GM21576 (cell line): ENCODE measurements at regions not wholly inside any gene's neighbourhood (a gene's known extent, or its start where the extent isn't known, plus 50 kb on each side); places are given as distances from the start of the nearest gene placed in this dataset.
"Not testable (repeated sequence)": the region's sequence is repeated elsewhere in the genome, so short reads cannot be mapped to it uniquely, and the experiment has no call there.

Experiments used
- ATAC-seq: cut with Tn5 transposase; IDR thresholded peaks from one replicate; pipeline ENCODE4 v1.9.1; 2021; ENCODE audit warnings: mild to moderate bottlenecking, moderate library complexity; ENCODE audit not compliant: unreplicated experiment

DNA sequence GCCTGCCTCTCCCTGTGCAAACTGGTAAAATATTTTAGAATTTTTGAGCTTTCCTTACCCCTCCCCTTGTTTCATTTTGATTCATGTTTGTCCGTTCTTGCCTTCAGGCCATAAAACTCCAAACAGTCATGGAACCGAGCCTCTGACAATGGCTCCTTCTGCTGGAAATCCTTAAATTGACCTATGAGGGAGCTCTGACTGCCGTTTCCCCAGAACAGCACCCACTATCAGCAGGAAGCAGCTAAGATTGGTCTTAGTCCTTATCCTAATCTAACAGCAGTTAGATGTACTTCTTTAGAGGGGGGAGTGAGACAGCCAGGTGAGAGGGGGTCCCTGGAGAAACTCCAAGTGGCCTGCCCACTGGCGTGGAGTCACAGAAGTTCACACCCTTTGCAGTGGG lies 106.7 kb downstream of the FAM174A start:
- no peak for ATAC-seq

GRCh38 chr5:100643473-100643872 lies 108.3 kb downstream of the FAM174A start:
- ATAC-seq = no peak

GRCh38 chr5:100644185-100644584 lies 109.0 kb downstream of the FAM174A start:
- no peak for ATAC-seq

DNA sequence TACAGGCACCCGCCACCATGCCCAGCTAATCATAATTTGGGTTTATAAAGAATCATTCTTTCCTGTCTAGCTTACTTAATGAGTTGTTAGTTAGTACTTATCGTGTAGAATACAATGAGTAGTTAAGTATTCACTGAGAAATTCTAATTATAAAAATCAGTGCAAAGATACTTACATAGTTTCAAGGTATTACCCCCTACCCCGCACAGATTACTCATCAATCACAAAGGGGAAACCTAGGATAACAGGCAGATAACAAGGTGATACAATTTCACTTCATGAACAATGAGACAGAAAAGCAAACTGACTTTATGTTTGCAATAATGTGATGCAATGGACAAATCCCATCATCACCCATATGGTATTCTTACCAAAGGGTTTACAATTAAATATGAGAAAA lies 109.6 kb downstream of the FAM174A start:
- no peak for ATAC-seq

DNA sequence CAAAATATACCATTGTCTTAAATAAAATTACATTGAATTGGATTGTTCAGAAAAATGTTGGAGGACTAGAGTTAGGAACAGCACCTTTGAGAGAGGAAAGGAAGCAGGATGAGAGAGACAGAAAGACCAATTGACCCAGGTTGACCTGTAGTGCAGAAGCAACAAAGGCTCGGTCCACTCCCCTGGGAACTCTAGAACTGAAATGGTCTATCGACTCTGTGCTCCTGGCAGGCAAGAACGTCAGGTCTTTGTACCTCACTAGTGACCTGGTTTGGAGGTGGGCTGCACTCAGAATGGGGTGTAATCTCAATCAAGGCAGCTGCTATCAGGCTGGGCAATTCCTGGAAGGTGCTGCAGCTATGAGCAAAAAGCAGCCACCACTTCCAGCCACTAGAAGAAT lies 110.8 kb downstream of the FAM174A start:
- ATAC-seq = no peak

- ATAC-seq = no peak
Measured at GRCh38 chr5:100646691-100647090, 111.5 kb downstream of the FAM174A start.

DNA sequence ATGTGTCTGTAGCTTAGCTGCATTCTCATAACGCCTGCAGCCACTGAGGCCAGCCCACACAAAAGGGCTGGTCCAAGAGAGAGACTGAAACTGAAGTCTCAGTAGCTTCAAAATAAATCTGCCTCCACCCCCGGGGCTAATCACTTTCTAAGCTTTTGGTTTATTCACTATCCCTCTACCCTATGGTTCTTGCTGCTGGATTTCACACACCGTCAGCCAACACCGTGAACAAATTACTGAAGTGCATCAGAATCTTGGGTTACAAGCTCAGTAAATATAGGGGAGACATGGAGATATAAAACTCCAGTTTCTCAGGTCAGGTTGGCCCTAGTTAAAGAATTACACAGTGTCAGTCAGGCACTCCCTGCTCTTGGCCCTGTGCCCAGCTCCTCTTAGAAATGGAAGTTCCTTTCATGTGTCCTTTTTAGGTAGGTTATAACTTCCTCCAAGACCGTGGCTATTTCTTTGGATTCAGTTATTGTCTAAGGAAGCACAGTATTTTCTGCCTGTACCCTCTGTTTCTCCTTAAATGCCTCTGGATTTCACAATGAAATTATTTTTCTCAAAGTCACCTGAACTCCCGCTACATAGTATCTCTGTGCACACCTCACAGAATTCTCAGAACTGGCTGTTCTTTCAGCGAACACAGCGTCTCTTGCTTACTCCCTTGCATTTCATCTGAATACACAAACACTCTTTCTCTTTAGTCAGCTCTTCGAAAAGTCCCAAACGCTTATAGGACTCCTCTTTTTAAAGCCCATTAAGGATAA lies 112.5 kb downstream of the FAM174A start:
- no peak for ATAC-seq

DNA sequence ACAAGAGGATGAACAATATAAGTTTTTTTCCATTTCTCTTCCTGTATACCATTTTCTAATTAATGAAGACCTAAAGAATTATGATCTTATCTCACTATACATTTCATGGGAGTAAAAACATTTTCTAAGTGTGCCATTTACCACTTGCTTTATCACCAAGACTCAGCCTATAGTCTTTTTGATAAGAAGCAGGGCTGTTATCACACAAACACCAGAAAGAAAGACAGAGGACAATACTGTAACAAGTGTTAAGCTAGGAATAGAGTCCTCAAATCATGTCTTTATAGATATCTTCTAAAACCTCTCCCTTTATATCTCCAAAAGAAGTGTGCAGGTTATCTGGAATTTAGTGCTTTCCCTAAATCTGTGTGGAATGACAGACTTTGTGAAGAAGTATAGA lies 119.7 kb downstream of the FAM174A start:
- no peak for ATAC-seq

DNA sequence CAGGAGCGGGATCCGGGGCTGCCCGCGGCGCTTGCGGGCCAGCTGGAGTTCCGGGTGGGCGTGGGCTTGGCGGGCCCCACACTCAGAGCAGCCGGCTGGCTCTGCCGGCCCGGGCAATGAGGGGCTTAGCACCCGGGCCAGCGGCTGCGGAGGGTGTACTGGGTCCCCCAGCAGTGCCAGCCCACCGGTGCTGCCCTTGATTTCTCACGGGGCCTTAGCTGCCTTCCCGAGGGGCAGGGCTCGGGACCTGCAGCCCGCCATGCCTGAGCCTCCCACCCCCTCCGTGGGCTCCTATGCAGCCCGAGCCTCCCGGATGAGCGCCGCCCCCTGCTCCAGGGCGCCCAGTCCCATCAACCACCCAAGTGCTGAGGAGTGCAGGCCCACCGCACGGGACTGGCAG lies 121.6 kb downstream of the FAM174A start:
- ATAC-seq = not testable (repeated sequence)

GRCh38 chr5:100659080-100659795 lies 124.1 kb downstream of the FAM174A start:
- no peak for ATAC-seq

- ATAC-seq = no peak
Measured at GRCh38 chr5:100664140-100664539, 129.0 kb downstream of the FAM174A start.

- no peak for ATAC-seq
Measured at GRCh38 chr5:100667161-100667630, 132.0 kb downstream of the FAM174A start.

- no peak for ATAC-seq
Measured at GRCh38 chr5:100668511-100668910, 133.3 kb downstream of the FAM174A start.

DNA sequence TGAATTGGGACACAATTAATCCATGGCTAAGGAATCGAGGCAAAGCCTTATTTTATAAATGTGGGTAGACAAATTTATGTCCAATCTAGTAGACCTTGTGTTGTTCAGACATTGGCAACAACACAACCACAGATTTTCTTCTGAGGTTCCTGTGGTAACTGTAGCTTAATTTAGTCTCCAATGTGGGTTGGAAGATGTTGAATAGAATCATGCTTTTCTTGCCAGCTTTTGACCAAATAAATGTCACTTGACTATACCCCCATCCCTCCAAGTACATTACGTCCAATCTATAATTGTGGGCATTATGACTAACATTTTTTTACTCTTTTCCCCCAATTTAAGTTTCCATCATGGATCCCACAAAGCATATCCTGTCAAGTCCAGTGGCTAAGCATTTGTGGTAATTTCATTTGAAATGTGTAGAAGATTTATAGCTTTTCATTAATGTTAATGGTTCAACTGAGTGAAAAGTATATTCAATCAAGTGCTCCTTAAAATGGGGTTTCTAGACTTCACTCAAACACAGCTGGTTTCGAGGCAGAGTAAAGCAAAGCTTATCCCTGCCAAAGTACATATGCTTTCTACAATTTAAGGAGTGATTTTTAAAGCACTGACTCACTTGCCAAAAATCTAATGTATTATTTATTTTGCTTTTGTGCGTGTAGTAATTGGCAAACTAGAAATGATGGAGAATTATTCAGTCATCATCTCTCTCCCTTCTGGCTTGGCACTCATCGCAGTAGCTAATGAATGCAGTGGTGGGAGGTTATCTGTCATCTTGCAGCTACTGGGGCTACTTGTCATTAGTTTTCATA lies 141.8 kb downstream of the FAM174A start:
- ATAC-seq = no peak

GRCh38 chr5:100682625-100683024 lies 147.5 kb downstream of the FAM174A start:
- ATAC-seq = no peak

- ATAC-seq = no peak
Measured at GRCh38 chr5:100683881-100684280, 148.7 kb downstream of the FAM174A start.

GRCh38 chr5:100685122-100685521 lies 149.9 kb downstream of the FAM174A start:
- ATAC-seq = not testable (repeated sequence)

DNA sequence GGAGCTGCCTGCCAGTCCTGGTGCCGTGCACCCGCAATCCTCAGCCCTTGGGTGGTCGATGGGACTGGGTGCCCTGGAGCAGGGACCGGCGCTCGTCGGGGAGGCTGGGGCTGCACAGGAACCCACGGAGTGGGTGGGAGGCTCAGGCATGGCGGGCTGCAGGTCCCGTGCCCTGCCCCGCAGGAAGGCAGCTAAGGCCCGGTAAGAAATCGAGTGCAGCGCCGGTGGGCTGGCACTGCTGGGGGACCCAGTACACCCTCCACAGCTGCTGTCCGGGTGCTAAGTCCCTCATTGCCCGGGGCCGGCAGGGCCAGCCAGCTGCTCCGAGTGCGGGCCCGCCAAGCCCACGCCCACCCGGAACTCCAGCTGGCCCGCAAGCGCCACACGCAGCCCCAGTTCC lies 153.7 kb downstream of the FAM174A start:
- ATAC-seq = not testable (repeated sequence)

DNA sequence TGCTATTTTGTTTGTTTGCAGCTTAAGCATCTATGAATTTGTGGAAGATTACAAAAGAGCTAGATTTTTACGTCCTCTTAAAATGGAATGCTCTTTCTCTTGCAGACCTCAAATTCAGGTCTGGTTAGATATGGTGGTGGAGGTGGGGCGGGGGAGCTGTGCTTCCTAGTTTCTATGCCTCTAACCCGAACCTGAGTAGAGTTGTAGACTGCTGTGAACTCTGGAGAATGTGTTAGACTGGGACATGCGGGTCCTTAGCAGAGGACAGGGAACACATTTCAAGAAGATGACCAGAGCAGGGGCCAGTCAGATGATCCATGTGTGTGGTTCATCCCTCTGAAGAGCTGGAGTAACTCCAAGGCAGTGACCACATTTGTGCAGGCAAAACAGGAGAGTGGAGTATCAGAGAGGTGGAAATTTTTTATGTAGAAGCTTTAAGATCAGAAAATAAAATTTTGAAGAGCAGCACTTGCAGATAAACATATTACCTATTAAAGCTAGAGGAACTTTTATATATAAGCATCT lies 154.9 kb downstream of the FAM174A start:
- no peak for ATAC-seq

DNA sequence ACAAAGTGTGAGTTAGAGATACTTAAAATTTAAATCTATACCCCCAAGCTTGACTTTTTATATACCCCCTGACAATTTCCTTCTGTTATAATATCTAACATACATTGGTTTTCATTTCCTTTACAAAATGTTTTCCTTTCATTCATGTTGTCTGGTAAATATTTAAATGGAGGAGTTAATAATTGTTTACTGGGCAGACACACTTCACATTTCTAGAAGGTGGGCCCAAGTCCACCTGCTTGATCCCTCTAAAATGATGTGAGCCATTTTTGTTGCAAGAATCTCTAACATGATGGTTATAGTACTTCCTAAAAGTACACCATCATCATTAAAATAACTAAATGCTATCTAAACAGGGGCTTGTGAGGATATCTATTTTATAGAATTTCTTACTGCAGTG lies 155.9 kb downstream of the FAM174A start:
- no peak for ATAC-seq

DNA sequence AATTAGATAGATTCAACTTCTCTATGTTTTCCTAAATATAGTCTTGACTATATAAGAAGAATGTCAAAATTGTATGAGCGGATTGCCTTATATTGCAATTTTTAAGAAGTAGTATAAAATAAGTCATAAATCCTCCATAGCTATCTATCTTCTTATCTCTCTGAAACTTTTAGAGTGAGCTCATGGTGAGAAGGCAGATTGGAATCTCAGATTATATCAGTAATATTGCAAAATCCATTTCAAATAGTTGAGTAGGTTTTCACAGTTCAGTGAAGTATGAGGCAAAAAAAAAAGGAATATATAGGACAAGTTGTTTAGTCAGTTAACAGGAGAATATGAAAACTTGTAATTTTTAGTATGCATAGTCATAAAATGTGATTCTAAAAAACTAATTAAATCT lies 156.4 kb downstream of the FAM174A start:
- no peak for ATAC-seq
